ENCODE measurements at regions not wholly inside any gene's neighbourhood (a gene's known extent, or its start where the extent isn't known, plus 50 kb on each side); places are given as distances from the start of the nearest gene placed in this dataset.

- H3K4me3 ChIP-seq: no peak overlapping the region
- no peaks in the 10 kb centered on the region for H3K36me3 ChIP-seq
- no peak overlapping the region for H3K27ac ChIP-seq
- intact Hi-C loops (cut with DNase I): no loop called here
- H3K4me1 ChIP-seq: no peaks in the 10 kb centered on the region
- TF ChIP-seq CTCF (IDR thresholded peaks at IDR 0.05): no peak
- H3K9me3 ChIP-seq: no peaks in the 10 kb centered on the region
- no peaks in the 10 kb centered on the region for H3K27me3 ChIP-seq
- no peak for DNase-seq (ENCODE audit: low spot score in 2 of 2)
Measured at GRCh38 chr6:14380086-14380820, 262.7 kb downstream of the CD83 start.

GRCh38 chr6:14380901-14381828 lies 263.6 kb downstream of the CD83 start:
- Histone ChIP-seq H3K9me3 (no peaks in the 10 kb centered on the region), H3K4me3 (no peak overlapping the region), H3K27ac (no peak overlapping the region), H3K36me3 (no peaks in the 10 kb centered on the region), H3K27me3 (no peaks in the 10 kb centered on the region), H3K4me1 (no peaks in the 10 kb centered on the region)
- intact Hi-C loops (cut with DNase I): no loop called here
- no peak for DNase-seq (ENCODE audit: low spot score in 2 of 2)
- TF ChIP-seq CTCF (IDR thresholded peaks at IDR 0.05): no peak

- intact Hi-C loops (cut with DNase I): no loop called here
- no peaks in the 10 kb centered on the region for H3K4me1 ChIP-seq
- no peaks in the 10 kb centered on the region for H3K36me3 ChIP-seq
- H3K27ac ChIP-seq: no peak overlapping the region
- no peak for DNase-seq (ENCODE audit: low spot score in 2 of 2)
- no peaks in the 10 kb centered on the region for H3K27me3 ChIP-seq
- no peaks in the 10 kb centered on the region for H3K9me3 ChIP-seq
- no peak for TF ChIP-seq CTCF (IDR thresholded peaks at IDR 0.05)
- no peak overlapping the region for H3K4me3 ChIP-seq
Measured at GRCh38 chr6:14381829-14382677, 264.5 kb downstream of the CD83 start.

- H3K4me1 ChIP-seq: no peaks in the 10 kb centered on the region
- H3K9me3 ChIP-seq: no peaks in the 10 kb centered on the region
- intact Hi-C loops (cut with DNase I): no loop called here
- no peak for TF ChIP-seq CTCF (IDR thresholded peaks at IDR 0.05)
- no peak overlapping the region for H3K27ac ChIP-seq
- no peak for DNase-seq (ENCODE audit: low spot score in 2 of 2)
- no peaks in the 10 kb centered on the region for H3K27me3 ChIP-seq
- H3K4me3 ChIP-seq: no peak overlapping the region
- no peaks in the 10 kb centered on the region for H3K36me3 ChIP-seq
Measured at GRCh38 chr6:14382678-14383236, 265.2 kb downstream of the CD83 start.
